Breast epithelium (tissue), 4 donors: ENCODE measurements at regions not wholly inside any gene's neighbourhood (a gene's known extent, or its start where the extent isn't known, plus 50 kb on each side); places are given as distances from the start of the nearest gene placed in this dataset.

Experiments
- DNase-seq, 2 donors: peaks; one replicate each; pipeline ENCODE4 v3.0.0-alpha.2; 2019; ENCODE audit warnings: low spot score in 2 of 2
- H3K27ac ChIP-seq, 2 donors: fragments of 200-600 bp; sonication (generic) in 1 of 2; one replicate each; pipeline ENCODE4 v1.5.1; 2016 to 2019; ENCODE audit warnings: mild to moderate bottlenecking in 1 of 2
- H3K27me3 ChIP-seq, 2 donors: fragments of 200-600 bp; sonication (generic) in 1 of 2; one replicate each; pipeline versions ENCODE4 v1.5.1 to v1.6.0; 2017 to 2019; ENCODE audit warnings: control low read depth in 1 of 2, mild to moderate bottlenecking in 1 of 2
- H3K36me3 ChIP-seq: fragments of 200-600 bp; one replicate; pipeline ENCODE4 v1.5.1; 2019
- H3K4me1 ChIP-seq, 2 donors: fragments of 200-600 bp; sonication (generic); one replicate each; pipeline ENCODE4 v1.5.1; 2016 to 2019; ENCODE audit warnings: control low read depth in 1 of 2
- H3K4me3 ChIP-seq, 3 donors: fragments of 200-600 bp; sonication (generic); 1 replicate in 2 of 3; 2 replicates in 1 of 3; pipeline ENCODE4 v1.5.1; 2016 to 2019; ENCODE audit warnings: mild to moderate bottlenecking in 3 of 3, moderate library complexity in 2 of 3
- H3K9me3 ChIP-seq, 2 donors: fragments of 200-600 bp; sonication (generic) in 1 of 2; one replicate each; pipeline ENCODE4 v1.5.1; 2016 to 2019; ENCODE audit warnings: control low read depth in 1 of 2
- CTCF ChIP-seq, 3 donors: fragments of 450-650 bp; IDR thresholded peaks; one replicate each; pipeline ENCODE4 v1.5.1; 2016 to 2017; ENCODE audit warnings: antibody characterized with exemption in 3 of 3, mild to moderate bottlenecking in 3 of 3, moderate library complexity in 3 of 3
- POLR2A ChIP-seq: fragments of 450-650 bp; IDR thresholded peaks from one replicate; pipeline ENCODE4 v1.6.1; 2016; ENCODE audit warnings: antibody characterized with exemption, mild to moderate bottlenecking, moderate library complexity
- POLR2AphosphoS5 ChIP-seq, 3 donors: sonication (generic); formaldehyde crosslinking; IDR thresholded peaks; one replicate each; pipeline ENCODE4 v1.6.1; 2017; ENCODE audit warnings: antibody characterized with exemption in 3 of 3
- intact Hi-C: fragments of 100-400 bp; cut with DNase I; formaldehyde crosslinking; loops from one replicate; pipeline ENCODE4 v1.15.1; 2023; ENCODE audit warnings: low total_unique reads

- H3K36me3 ChIP-seq, result no peaks in the 10 kb centered on the region
- H3K27me3 ChIP-seq, result no peaks in the 10 kb centered on the region
- H3K27ac ChIP-seq, result no peak overlapping the region
- H3K4me3 ChIP-seq, result no peak overlapping the region
- TF ChIP-seq POLR2A (no peak), CTCF (IDR thresholded peaks at IDR 0.05) (no peak), POLR2AphosphoS5 (IDR thresholded peaks at IDR 0.05) (no peak)
- H3K9me3 ChIP-seq, result no peaks in the 10 kb centered on the region
- H3K4me1 ChIP-seq, result no peaks in the 10 kb centered on the region
- intact Hi-C loops, result loop anchor here (10.0 kb wide), 1 partner anchor 1088 kb away; no protein-coding TSS in a partner anchor
- DNase-seq, result no peak
Measured at GRCh38 chr11:127632976-127633680, 632.6 kb upstream of the KIRREL3 start.

- Histone ChIP-seq H3K27me3 (no peaks in the 10 kb centered on the region), H3K4me1 (no peaks in the 10 kb centered on the region), H3K9me3 (no peaks in the 10 kb centered on the region), H3K4me3 (no peak overlapping the region), H3K27ac (no peak overlapping the region), H3K36me3 (no peaks in the 10 kb centered on the region)
- intact Hi-C loops, result loop anchor here (10.0 kb wide), 1 partner anchor 1088 kb away; no protein-coding TSS in a partner anchor
- no peak for DNase-seq
- TF ChIP-seq POLR2AphosphoS5 (IDR thresholded peaks at IDR 0.05), result no peak
- no peak for TF ChIP-seq CTCF (IDR thresholded peaks at IDR 0.05)
- no peak for TF ChIP-seq POLR2A
Measured at GRCh38 chr11:127632546-127632945, 632.0 kb upstream of the KIRREL3 start.

GRCh38 chr11:127631974-127632373, 631.4 kb upstream of the KIRREL3 start:
- intact Hi-C loops, result loop anchor here (10.0 kb wide), 1 partner anchor 1087 kb away; no protein-coding TSS in a partner anchor
- no peaks in the 10 kb centered on the region for H3K4me1 ChIP-seq
- no peak overlapping the region for H3K27ac ChIP-seq
- no peak for TF ChIP-seq POLR2AphosphoS5 (IDR thresholded peaks at IDR 0.05)
- no peak for TF ChIP-seq POLR2A
- no peak for TF ChIP-seq CTCF (IDR thresholded peaks at IDR 0.05)
- no peak for DNase-seq
- H3K4me3 ChIP-seq, result no peak overlapping the region
- no peaks in the 10 kb centered on the region for H3K27me3 ChIP-seq
- H3K36me3 ChIP-seq, result no peaks in the 10 kb centered on the region
- no peaks in the 10 kb centered on the region for H3K9me3 ChIP-seq

GRCh38 chr11:127629200-127629599, 628.6 kb upstream of the KIRREL3 start:
- H3K4me3 ChIP-seq, result no peak overlapping the region
- TF ChIP-seq POLR2A (no peak), POLR2AphosphoS5 (IDR thresholded peaks at IDR 0.05) (no peak), CTCF (IDR thresholded peaks at IDR 0.05) (no peak)

GRCh38 chr11:127628458-127628785, 627.9 kb upstream of the KIRREL3 start:
- H3K36me3 ChIP-seq, result no peaks in the 10 kb centered on the region
- H3K9me3 ChIP-seq, result no peaks in the 10 kb centered on the region
- no peaks in the 10 kb centered on the region for H3K4me1 ChIP-seq
- H3K4me3 ChIP-seq, result no peak overlapping the region
- TF ChIP-seq CTCF (IDR thresholded peaks at IDR 0.05) (no peak), POLR2AphosphoS5 (IDR thresholded peaks at IDR 0.05) (no peak), POLR2A (no peak)
- no peak for DNase-seq
- no peaks in the 10 kb centered on the region for H3K27me3 ChIP-seq
- H3K27ac ChIP-seq, result no peak overlapping the region
- intact Hi-C loops, result no loop called here

More at GRCh38 chr11:127629200-127629599, 628.6 kb upstream of the KIRREL3 start:
- H3K9me3 ChIP-seq, result no peaks in the 10 kb centered on the region
- H3K4me1 ChIP-seq, result no peaks in the 10 kb centered on the region
- intact Hi-C loops, result no loop called here
- H3K27me3 ChIP-seq, result no peaks in the 10 kb centered on the region
- no peak for DNase-seq
- H3K36me3 ChIP-seq, result no peaks in the 10 kb centered on the region
- H3K27ac ChIP-seq, result no peak overlapping the region
